ENCODE measurements at regions not wholly inside any gene's neighbourhood (a gene's known extent, or its start where the extent isn't known, plus 50 kb on each side); places are given as distances from the start of the nearest gene placed in this dataset.

GRCh38 chr5:121019106-121019505 is 555.0 kb downstream of the PRR16 start:
- Histone ChIP-seq H3K79me2 (ENCODE audit: insufficient read depth, low read length) (no peaks in the 10 kb centered on the region), H3K36me3 (ENCODE audit: control insufficient read depth in 1 of 2, insufficient read depth in 2 of 2, low read length in 2 of 2) (no peaks in the 10 kb centered on the region), H3K9me3 (ENCODE audit: control insufficient read depth in 1 of 2, insufficient read depth in 1 of 2, low read depth in 1 of 2, low read length in 2 of 2) (no peaks in the 10 kb centered on the region), H4K20me1 (ENCODE audit: insufficient read depth) (no peaks in the 10 kb centered on the region), H3K4me3 (replicated peaks in 1 of 2; ENCODE audit: low read depth in 1 of 2, low read length in 2 of 2) (no peak overlapping the region), H3K9ac (ENCODE audit: low read length) (no peak overlapping the region), H3K4me2 (ENCODE audit: low read length) (no peak overlapping the region), H3K27ac (ENCODE audit: low read depth, low read length) (no peak overlapping the region), H2AFZ (ENCODE audit: low read depth, low read length, poor library complexity, severe bottlenecking) (no peak overlapping the region), H3K4me1 (ENCODE audit: control insufficient read depth in 1 of 2, insufficient read depth in 2 of 2, low read length in 2 of 2) (no peaks in the 10 kb centered on the region), H3K9me2 (ENCODE audit: insufficient read depth) (no peaks in the 10 kb centered on the region), H3K27me3 (ENCODE audit: insufficient read depth, low read length) (no peaks in the 10 kb centered on the region)
- CTCF ChIA-PET = no interaction called here
- RAD21 ChIA-PET (ENCODE audit: low non-redundant PET in 1 of 2, low total read pairs in 2 of 2, uncharacterized antibody in 2 of 2, unreplicated experiment in 2 of 2) = no interaction called here
- DNase-seq (ENCODE audit: low read depth, low spot score) (no peak), ATAC-seq (no peak)
- BruUV-seq (replicated peaks) = no TSS peak
- intact Hi-C loops (cut with micrococcal nuclease) = no loop called here
- TF ChIP-seq SRF (IDR thresholded peaks at IDR 0.05; ENCODE audit: low read depth) (no peak), JUND (IDR thresholded peaks at IDR 0.05) (no peak), ATF3 (IDR thresholded peaks at IDR 0.05) (no peak), CBX3 (IDR thresholded peaks at IDR 0.05; ENCODE audit: low read depth) (no peak), MAX (IDR thresholded peaks at IDR 0.05) (no peak), POLR2A (IDR thresholded peaks at IDR 0.05; ENCODE audit: borderline replicate concordance, extremely low read depth, insufficient read depth, insufficient read length) (no peak), POLR2AphosphoS5 (IDR thresholded peaks at IDR 0.05; ENCODE audit: low read depth, low read length) (no peak), YY1 (IDR thresholded peaks at IDR 0.05; ENCODE audit: extremely low read depth, insufficient replicate concordance, low read depth, low read length) (no peak), ZBTB33 (IDR thresholded peaks at IDR 0.05; ENCODE audit: extremely low read depth, insufficient replicate concordance, low read length) (no peak)
- POLR2A ChIA-PET = no interaction called here

- POLR2A ChIA-PET = no interaction called here
- Histone ChIP-seq H3K9ac (ENCODE audit: low read length) (no peak overlapping the region), H3K36me3 (ENCODE audit: control insufficient read depth in 1 of 2, insufficient read depth in 2 of 2, low read length in 2 of 2) (no peaks in the 10 kb centered on the region)
Observed at GRCh38 chr5:121019734-121020133, 555.6 kb downstream of the PRR16 start.

More at GRCh38 chr5:121019734-121020133, 555.6 kb downstream of the PRR16 start:
- Histone ChIP-seq H3K4me3 (replicated peaks in 1 of 2; ENCODE audit: low read depth in 1 of 2, low read length in 2 of 2) (no peak overlapping the region), H3K9me3 (ENCODE audit: control insufficient read depth in 1 of 2, insufficient read depth in 1 of 2, low read depth in 1 of 2, low read length in 2 of 2) (no peaks in the 10 kb centered on the region), H3K79me2 (ENCODE audit: insufficient read depth, low read length) (no peaks in the 10 kb centered on the region), H3K4me2 (ENCODE audit: low read length) (no peak overlapping the region), H3K27ac (ENCODE audit: low read depth, low read length) (no peak overlapping the region), H2AFZ (ENCODE audit: low read depth, low read length, poor library complexity, severe bottlenecking) (no peak overlapping the region), H3K4me1 (ENCODE audit: control insufficient read depth in 1 of 2, insufficient read depth in 2 of 2, low read length in 2 of 2) (no peaks in the 10 kb centered on the region), H3K9me2 (ENCODE audit: insufficient read depth) (no peaks in the 10 kb centered on the region), H4K20me1 (ENCODE audit: insufficient read depth) (no peaks in the 10 kb centered on the region), H3K27me3 (ENCODE audit: insufficient read depth, low read length) (no peaks in the 10 kb centered on the region)
- TF ChIP-seq REST (IDR thresholded peaks at IDR 0.05; ENCODE audit: low read depth) (no peak), CTCF (IDR thresholded peaks at IDR 0.05 in 2 of 3, conservative IDR thresholded peaks at IDR 0.05 in 1 of 3; ENCODE audit: borderline replicate concordance in 1 of 3, insufficient read depth in 1 of 3, low read depth in 2 of 3, low read length in 2 of 3) (no peak), CBX3 (IDR thresholded peaks at IDR 0.05; ENCODE audit: low read depth) (no peak), ELF1 (IDR thresholded peaks at IDR 0.05; ENCODE audit: borderline replicate concordance, low read depth) (no peak)
- no peak for DNase-seq (ENCODE audit: low read depth, low spot score)
- intact Hi-C loops (cut with micrococcal nuclease) = no loop called here
- ChIA-PET RAD21 (ENCODE audit: low non-redundant PET in 1 of 2, low total read pairs in 2 of 2, uncharacterized antibody in 2 of 2, unreplicated experiment in 2 of 2) (no interaction called here), CTCF (no interaction called here)
- no peak for ATAC-seq
- no TSS peak for BruUV-seq (replicated peaks)

Measured in HCT116 (cell line).